GM13977 (cell line): ENCODE measurements at regions not wholly inside any gene's neighbourhood (a gene's known extent, or its start where the extent isn't known, plus 50 kb on each side); places are given as distances from the start of the nearest gene placed in this dataset.

Experiments
- DNase-seq: peaks from one replicate; pipeline ENCODE4 v3.0.0; 2012; ENCODE audit warnings: low spot score
- in situ Hi-C: fragments of 300-500 bp; cut with MboI; formaldehyde crosslinking; loops from one replicate; pipeline ENCODE4 v1.12.0; 2022; ENCODE audit warnings: low sequenced_read_pairs, low pct_unique_long_range_greater_than_20kb, mixed read lengths, inconsistent platforms; ENCODE audit not compliant: unreplicated experiment
- TF ChIP-seq, protein P1 (sequence below): IDR thresholded peaks from 2 replicates; pipeline ENCODE4 v1.5.1; 2012; ENCODE audit warnings: mild to moderate bottlenecking, control low read depth; ENCODE audit not compliant: insufficient read depth; ENCODE audit errors: extremely low read depth, missing control alignments

DNA sequence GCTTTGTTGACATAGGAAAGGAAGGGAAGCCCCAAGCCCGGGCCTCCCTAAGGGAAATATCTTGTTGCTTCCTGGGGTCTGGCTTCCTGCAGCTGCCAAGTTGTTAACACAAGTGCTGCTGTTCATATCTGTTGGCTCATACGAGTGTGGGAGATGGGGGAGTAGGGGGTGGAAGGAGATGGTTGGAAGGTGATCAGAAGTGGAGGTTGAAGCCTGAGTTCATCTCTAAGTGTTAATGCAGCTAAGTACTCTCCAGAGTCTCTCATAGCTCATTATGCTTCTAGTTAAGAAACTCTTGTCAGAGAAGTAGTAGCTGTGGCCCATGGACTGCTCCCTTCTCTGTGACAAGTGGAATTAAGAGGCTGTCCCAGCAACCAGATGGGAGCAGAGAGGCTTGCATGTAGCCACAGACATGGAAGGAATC lies 319.2 kb upstream of the SPAG17 start:
- in situ Hi-C loops = no loop called here
- no peak for DNase-seq

GRCh38 chr1:118503752-118504151 lies 318.7 kb upstream of the SPAG17 start:
- TF ChIP-seq, protein P1, sequence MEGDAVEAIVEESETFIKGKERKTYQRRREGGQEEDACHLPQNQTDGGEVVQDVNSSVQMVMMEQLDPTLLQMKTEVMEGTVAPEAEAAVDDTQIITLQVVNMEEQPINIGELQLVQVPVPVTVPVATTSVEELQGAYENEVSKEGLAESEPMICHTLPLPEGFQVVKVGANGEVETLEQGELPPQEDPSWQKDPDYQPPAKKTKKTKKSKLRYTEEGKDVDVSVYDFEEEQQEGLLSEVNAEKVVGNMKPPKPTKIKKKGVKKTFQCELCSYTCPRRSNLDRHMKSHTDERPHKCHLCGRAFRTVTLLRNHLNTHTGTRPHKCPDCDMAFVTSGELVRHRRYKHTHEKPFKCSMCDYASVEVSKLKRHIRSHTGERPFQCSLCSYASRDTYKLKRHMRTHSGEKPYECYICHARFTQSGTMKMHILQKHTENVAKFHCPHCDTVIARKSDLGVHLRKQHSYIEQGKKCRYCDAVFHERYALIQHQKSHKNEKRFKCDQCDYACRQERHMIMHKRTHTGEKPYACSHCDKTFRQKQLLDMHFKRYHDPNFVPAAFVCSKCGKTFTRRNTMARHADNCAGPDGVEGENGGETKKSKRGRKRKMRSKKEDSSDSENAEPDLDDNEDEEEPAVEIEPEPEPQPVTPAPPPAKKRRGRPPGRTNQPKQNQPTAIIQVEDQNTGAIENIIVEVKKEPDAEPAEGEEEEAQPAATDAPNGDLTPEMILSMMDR = no peak
- in situ Hi-C loops = no loop called here
- no peak for DNase-seq

More for the DNA sequence above, 319.2 kb upstream of the SPAG17 start:
- TF ChIP-seq, protein P1 = no peak

GRCh38 chr1:118494998-118495397 lies 310.0 kb upstream of the SPAG17 start:
- TF ChIP-seq, protein P1 = no peak
- no peak for DNase-seq
- in situ Hi-C loops = no loop called here

GRCh38 chr1:118488787-118489186 lies 303.8 kb upstream of the SPAG17 start:
- in situ Hi-C loops = no loop called here
- DNase-seq = no peak
- TF ChIP-seq, protein P1 = no peak

GRCh38 chr1:118487932-118488331 lies 302.9 kb upstream of the SPAG17 start:
- in situ Hi-C loops = no loop called here
- TF ChIP-seq, protein P1 = no peak
- DNase-seq = no peak

GRCh38 chr1:118487091-118487490 lies 302.1 kb upstream of the SPAG17 start:
- no peak for DNase-seq
- TF ChIP-seq, protein P1 = no peak
- in situ Hi-C loops = no loop called here

DNA sequence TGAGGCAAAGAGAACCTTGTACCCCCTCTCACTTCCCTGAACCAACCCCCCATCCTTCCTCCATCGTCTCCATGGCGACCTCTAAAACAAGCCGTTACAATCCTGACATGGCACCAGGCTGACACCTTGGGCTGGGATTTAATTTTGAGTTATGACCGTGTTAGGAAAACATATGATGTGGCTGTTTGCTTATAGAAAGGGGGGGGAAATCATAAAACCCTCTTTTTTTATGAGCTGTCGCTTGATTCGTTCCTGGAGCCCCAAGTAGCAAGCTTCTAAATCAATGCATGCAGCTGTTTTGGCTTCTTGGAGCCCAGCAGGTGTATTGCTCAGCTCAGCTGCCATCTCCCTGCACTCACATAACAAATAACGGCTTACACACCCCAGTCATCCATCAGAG lies 301.2 kb upstream of the SPAG17 start:
- TF ChIP-seq, protein P1 = no peak
- in situ Hi-C loops = no loop called here
- no peak for DNase-seq
